Adrenal gland (tissue), 5 donors: ENCODE measurements at regions not wholly inside any gene's neighbourhood (a gene's known extent, or its start where the extent isn't known, plus 50 kb on each side); places are given as distances from the start of the nearest gene placed in this dataset.

Source experiments
- POLR2A ChIP-seq, 2 donors: fragments of 450-650 bp; IDR thresholded peaks; one replicate each; pipeline ENCODE4 v1.6.1; 2017; ENCODE audit warnings: antibody characterized with exemption in 2 of 2, mild to moderate bottlenecking in 2 of 2, moderate library complexity in 1 of 2
- TF ChIP-seq, protein P1 (sequence below), 6 experiments: fragments of 450-650 bp in 4 of 6; fragments of 200-600 bp in 2 of 6; sonication (generic) in 1 of 6; IDR thresholded peaks; 1 replicate in 5 of 6; 2 replicates in 1 of 6; pipeline versions ENCODE4 v1.5.1 to v1.8.0; 2016 to 2021; ENCODE audit warnings: antibody characterized with exemption in 6 of 6, mild to moderate bottlenecking in 2 of 6, moderate library complexity in 1 of 6
- donor health status: DM: no; HTN: no; CAD: no.

DNA sequence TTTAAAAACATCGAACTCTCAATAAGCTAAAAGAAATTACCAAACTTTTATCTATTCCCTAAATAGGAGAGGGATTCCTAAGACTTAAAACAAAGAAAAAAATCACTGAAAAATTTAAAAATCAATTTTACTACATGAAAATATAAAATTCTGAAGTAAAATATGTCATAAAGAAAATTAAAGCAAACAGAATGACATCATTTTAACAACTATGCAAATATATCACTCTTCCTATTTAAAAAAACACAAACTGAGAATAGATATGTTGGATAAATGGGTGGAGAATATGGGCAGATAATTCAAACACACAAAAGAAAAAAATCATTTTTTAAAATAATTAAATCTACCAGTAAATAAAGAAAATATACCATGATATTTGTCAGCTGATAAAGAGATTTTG is 510.0 kb downstream of the BCL11B start:
- TF ChIP-seq POLR2A (IDR thresholded peaks at IDR 0.05) = no peak
- TF ChIP-seq, protein P1, sequence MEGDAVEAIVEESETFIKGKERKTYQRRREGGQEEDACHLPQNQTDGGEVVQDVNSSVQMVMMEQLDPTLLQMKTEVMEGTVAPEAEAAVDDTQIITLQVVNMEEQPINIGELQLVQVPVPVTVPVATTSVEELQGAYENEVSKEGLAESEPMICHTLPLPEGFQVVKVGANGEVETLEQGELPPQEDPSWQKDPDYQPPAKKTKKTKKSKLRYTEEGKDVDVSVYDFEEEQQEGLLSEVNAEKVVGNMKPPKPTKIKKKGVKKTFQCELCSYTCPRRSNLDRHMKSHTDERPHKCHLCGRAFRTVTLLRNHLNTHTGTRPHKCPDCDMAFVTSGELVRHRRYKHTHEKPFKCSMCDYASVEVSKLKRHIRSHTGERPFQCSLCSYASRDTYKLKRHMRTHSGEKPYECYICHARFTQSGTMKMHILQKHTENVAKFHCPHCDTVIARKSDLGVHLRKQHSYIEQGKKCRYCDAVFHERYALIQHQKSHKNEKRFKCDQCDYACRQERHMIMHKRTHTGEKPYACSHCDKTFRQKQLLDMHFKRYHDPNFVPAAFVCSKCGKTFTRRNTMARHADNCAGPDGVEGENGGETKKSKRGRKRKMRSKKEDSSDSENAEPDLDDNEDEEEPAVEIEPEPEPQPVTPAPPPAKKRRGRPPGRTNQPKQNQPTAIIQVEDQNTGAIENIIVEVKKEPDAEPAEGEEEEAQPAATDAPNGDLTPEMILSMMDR (IDR thresholded peaks at IDR 0.05) = no peak
